ENCODE measurements at regions not wholly inside any gene's neighbourhood (a gene's known extent, or its start where the extent isn't known, plus 50 kb on each side); places are given as distances from the start of the nearest gene placed in this dataset.

GRCh38 chr2:122000556-122001340 lies 245.3 kb downstream of the TSN start:
- no peak for TF ChIP-seq CTCF (IDR thresholded peaks at IDR 0.05; ENCODE audit: insufficient read depth, low read length, poor library complexity, severe bottlenecking)
- no peak for DNase-seq (ENCODE audit: low read depth)
- H3K4me3 ChIP-seq (ENCODE audit: low read depth, low read length): no peak overlapping the region
- no peaks in the 10 kb centered on the region for H3K36me3 ChIP-seq (ENCODE audit: control insufficient read depth, insufficient read depth, low read length)
- no peaks in the 10 kb centered on the region for H3K27me3 ChIP-seq (ENCODE audit: control insufficient read depth, insufficient read depth, low read length)

- no peak for TF ChIP-seq CTCF (IDR thresholded peaks at IDR 0.05; ENCODE audit: insufficient read depth, low read length, poor library complexity, severe bottlenecking)
- no peak overlapping the region for H3K4me3 ChIP-seq (ENCODE audit: low read depth, low read length)
- H3K36me3 ChIP-seq (ENCODE audit: control insufficient read depth, insufficient read depth, low read length): no peaks in the 10 kb centered on the region
- H3K27me3 ChIP-seq (ENCODE audit: control insufficient read depth, insufficient read depth, low read length): no peaks in the 10 kb centered on the region
- DNase-seq (ENCODE audit: low read depth): no peak
Measured at GRCh38 chr2:122001441-122001874, 246.0 kb downstream of the TSN start.

- H3K36me3 ChIP-seq (ENCODE audit: control insufficient read depth, insufficient read depth, low read length): no peaks in the 10 kb centered on the region
- no peak for DNase-seq (ENCODE audit: low read depth)
- no peaks in the 10 kb centered on the region for H3K27me3 ChIP-seq (ENCODE audit: control insufficient read depth, insufficient read depth, low read length)
- no peak for TF ChIP-seq CTCF (IDR thresholded peaks at IDR 0.05; ENCODE audit: insufficient read depth, low read length, poor library complexity, severe bottlenecking)
- H3K4me3 ChIP-seq (ENCODE audit: low read depth, low read length): no peak overlapping the region
Measured at GRCh38 chr2:122003196-122003940, 247.9 kb downstream of the TSN start.

- DNase-seq (ENCODE audit: low read depth): no peak
- Histone ChIP-seq H3K4me3 (ENCODE audit: low read depth, low read length) (no peak overlapping the region), H3K36me3 (ENCODE audit: control insufficient read depth, insufficient read depth, low read length) (no peaks in the 10 kb centered on the region), H3K27me3 (ENCODE audit: control insufficient read depth, insufficient read depth, low read length) (no peaks in the 10 kb centered on the region)
- TF ChIP-seq CTCF (IDR thresholded peaks at IDR 0.05; ENCODE audit: insufficient read depth, low read length, poor library complexity, severe bottlenecking): no peak
Measured at GRCh38 chr2:122007126-122007525, 251.7 kb downstream of the TSN start.

GRCh38 chr2:122007577-122007976 lies 252.1 kb downstream of the TSN start:
- TF ChIP-seq CTCF (IDR thresholded peaks at IDR 0.05; ENCODE audit: insufficient read depth, low read length, poor library complexity, severe bottlenecking): no peak
- H3K27me3 ChIP-seq (ENCODE audit: control insufficient read depth, insufficient read depth, low read length): no peaks in the 10 kb centered on the region
- H3K4me3 ChIP-seq (ENCODE audit: low read depth, low read length): no peak overlapping the region
- no peaks in the 10 kb centered on the region for H3K36me3 ChIP-seq (ENCODE audit: control insufficient read depth, insufficient read depth, low read length)
- no peak for DNase-seq (ENCODE audit: low read depth)
